D721Med (cell line): ENCODE measurements at regions not wholly inside any gene's neighbourhood (a gene's known extent, or its start where the extent isn't known, plus 50 kb on each side); places are given as distances from the start of the nearest gene placed in this dataset.

ENCODE experiments used
- DNase-seq: peaks from one replicate; pipeline ENCODE4 v3.0.0; 2011; ENCODE audit warnings: low spot score; ENCODE audit not compliant: insufficient read length
- FAIRE-seq: peaks from 2 replicates; lab custom pipeline; 2011; peaks lifted over from hg19 to GRCh38; lab: Jason Lieb, UNC
- CTCF ChIP-seq: IDR thresholded peaks from 2 replicates; pipeline ENCODE4 v1.5.1; 2012; ENCODE audit warnings: mild to moderate bottlenecking, control low read depth; ENCODE audit not compliant: insufficient read depth; ENCODE audit errors: missing control alignments

- DNase-seq (no peak), FAIRE-seq (no peak)
- TF ChIP-seq CTCF, result no peak
These were observed 308.1 kb upstream of the PFKP start for GRCh38 chr10:2759233-2759632.

- FAIRE-seq, result no peak
- no peak for DNase-seq
- TF ChIP-seq CTCF, result no peak
These were observed 312.4 kb upstream of the PFKP start for GRCh38 chr10:2754943-2755342.

GRCh38 chr10:2748287-2748686 lies 319.1 kb upstream of the PFKP start:
- no peak for DNase-seq
- FAIRE-seq, result no peak
- no peak for TF ChIP-seq CTCF

GRCh38 chr10:2746638-2747037 lies 320.7 kb upstream of the PFKP start:
- TF ChIP-seq CTCF, result no peak
- no peak for DNase-seq
- no peak for FAIRE-seq

GRCh38 chr10:2745666-2746065 lies 321.7 kb upstream of the PFKP start:
- DNase-seq, result no peak
- no peak for FAIRE-seq
- TF ChIP-seq CTCF, result no peak

- TF ChIP-seq CTCF, result no peak
- DNase-seq, result no peak
- no peak for FAIRE-seq
These were observed 322.7 kb upstream of the PFKP start for GRCh38 chr10:2744547-2745200.

- FAIRE-seq, result no peak
- TF ChIP-seq CTCF, result no peak
- DNase-seq, result no peak
These were observed 332.7 kb upstream of the PFKP start for GRCh38 chr10:2734603-2735002.
